NCI-H2227 (cell line): ENCODE measurements at regions not wholly inside any gene's neighbourhood (a gene's known extent, or its start where the extent isn't known, plus 50 kb on each side); places are given as distances from the start of the nearest gene placed in this dataset.

Experiments
- DNase-seq: peaks from one replicate; lab custom pipeline; 2025; ENCODE audit not compliant: unreplicated experiment; lab: John Stamatoyannopoulos, UW

DNA sequence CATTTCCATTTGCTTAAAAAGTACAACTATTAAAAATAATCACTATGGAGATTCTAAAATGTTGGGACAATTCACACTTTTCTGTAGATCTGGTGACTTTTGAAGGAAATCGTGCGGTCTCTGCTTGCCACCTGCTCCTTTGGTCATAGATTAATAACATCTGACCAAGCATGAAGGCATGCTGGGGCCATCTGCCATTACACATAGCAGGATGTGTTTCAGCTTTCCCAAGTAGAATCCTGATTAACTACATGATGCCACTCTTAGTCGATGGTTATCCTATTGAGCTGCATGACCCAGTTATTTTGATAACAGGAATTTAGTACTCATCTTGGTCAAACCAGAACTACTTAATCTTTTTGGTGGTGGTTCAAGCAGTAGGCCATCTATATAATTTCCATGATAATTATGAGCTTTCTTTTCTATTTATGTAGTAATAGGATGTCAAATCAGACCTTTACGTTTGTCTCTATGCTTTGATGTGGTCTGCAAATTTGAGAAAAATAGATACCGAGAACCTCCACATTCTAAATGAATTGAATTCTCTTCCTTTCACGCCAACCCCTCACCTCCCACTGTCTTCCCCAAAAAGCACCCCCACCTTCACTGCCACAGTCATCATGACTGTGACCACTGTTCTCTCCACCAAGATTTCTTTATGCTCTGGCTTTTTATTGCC lies 158.1 kb downstream of the DIPK2A start:
- DNase-seq, result no peak

DNA sequence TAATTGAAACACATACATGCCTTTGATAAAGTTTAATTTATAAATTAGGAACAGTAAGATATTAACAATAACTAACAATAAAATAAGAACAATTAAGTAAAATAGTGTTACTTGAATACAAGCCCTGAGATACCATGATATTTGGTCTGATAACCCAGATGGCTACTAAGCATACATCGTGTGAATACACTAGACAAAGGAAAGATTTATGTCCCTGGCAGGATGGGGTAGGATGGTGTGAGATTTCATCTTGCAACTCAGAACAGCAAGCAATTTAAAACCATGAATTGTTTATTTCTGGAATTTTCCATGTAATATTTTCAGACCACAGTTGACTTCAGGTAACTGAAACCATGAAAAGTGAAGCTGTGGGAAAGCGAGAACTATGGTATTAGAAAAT lies 169.5 kb downstream of the DIPK2A start:
- DNase-seq, result no peak

DNA sequence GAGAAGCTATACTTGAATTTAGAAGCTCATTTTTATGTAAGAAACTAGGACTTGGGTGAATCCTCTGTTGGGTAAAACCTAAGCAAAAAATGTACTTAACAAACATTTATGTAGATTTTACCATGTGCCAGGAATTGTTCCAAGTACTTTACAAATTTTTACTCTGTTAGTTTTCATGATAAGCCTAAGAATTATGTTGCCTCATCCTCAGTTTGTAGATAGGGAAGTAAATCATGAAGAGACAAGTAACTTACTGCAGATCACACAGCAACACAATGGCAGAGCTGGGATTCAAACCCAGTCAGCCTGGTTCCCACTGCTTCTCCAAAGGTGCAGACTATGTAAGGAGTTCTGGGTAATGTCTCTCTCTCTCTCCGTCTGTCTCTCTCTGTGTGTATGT lies 169.9 kb downstream of the DIPK2A start:
- DNase-seq, result no peak

DNA sequence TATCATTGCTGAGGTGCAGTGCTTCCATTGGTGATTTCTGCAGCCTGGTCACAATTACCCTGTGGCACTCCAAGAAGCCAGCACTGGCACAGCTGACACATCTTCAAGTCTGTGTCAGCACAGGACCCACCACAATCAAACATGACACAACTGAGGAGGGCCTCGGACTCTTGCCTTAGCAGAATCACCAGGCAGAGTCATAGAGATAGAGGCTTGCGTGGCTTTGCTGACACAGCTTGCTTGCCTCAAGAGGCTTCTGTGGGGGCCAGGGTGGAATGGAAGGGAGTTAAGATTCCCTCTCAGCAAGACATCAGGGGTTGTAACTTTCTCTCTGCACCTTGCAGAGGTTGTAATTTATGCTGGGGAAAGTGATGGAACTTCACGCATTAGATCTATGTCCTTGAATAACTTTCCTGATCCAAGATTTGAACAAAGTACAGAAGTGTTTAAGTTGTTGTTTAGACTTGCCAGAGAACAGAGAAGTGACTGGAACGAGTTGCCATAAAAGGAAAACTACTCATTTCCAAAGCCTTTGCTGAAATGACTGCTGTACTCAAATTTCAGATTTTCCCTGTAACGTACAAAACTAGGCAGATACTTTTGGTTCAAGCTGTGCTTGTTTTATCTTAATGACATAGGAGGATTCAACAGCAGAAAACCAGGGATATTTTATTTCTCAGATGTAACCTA lies 170.7 kb downstream of the DIPK2A start:
- no peak for DNase-seq

DNA sequence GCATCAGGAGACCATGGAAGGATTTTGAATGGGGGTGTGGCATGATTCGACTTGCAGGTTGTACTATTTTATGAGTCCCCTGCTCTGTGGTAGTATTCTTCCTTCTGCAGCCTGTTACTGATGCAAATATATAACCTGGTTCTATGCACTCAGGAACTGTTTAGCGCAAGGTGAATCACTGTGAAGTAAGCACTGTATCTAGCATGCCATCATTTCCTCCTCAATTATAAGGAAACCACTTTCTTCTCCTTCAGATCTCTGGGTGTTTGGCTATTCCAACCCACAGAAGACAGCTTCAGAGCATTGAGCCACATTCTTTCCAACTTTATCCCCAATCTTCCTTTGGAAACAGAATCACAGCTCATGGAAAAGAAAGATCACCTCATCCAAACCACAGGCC lies 176.7 kb downstream of the DIPK2A start:
- DNase-seq, result no peak

DNA sequence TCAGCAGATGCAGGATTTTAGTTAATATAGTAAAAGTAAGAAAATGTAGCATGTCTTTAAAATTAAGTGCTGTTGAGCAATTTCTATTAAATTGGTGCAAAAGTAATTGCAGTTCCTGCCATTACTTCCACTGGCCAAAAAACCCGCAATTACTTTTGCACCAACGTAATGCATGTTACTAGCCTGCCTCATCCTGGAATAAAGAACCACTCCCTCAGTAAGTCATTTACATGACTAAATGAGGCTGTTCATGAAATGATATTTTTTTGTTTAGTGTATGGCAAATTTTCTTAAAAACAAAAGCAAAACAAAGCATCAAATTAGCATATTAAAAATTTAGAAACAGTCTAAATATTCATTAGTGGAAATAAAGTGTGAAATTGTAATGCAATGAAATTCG lies 180.4 kb downstream of the DIPK2A start:
- DNase-seq, result no peak

DNA sequence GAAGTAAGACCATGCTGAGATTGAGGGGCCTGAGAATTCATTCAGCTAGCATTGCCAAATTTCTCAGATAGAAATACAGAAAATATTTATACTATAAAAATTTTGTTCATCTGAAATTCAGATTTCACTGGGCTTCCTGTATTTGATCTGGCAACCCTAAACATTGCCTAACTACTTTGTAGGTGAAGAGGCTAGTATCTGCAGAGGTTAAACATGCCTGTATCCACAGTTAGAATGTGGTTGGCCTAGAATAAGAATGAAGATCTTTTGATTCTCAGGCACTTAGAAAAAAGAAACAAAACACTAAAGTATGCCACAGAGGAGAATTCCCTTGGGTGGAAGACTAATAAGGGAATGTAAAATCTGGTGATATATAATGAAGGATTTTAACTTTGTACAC lies 189.0 kb downstream of the DIPK2A start:
- DNase-seq, result no peak

DNA sequence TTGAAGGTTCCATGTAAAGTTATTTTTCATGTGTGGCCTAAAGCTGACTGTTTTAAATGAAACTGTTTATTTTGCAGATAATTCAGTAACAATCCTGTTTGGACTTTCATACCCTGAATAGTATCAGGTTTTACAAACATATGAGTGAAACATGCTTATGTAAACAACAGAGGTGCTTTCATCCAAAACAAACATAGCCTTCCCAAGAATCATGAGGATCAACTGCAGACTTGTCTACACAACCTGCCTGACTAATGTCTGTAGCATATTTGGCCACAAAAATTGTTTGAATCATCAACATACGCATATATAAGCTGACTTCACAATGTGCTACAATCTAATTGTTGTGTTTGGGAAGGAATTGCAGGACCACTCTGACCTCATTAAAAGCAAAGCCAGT lies 190.4 kb downstream of the DIPK2A start:
- DNase-seq, result no peak

DNA sequence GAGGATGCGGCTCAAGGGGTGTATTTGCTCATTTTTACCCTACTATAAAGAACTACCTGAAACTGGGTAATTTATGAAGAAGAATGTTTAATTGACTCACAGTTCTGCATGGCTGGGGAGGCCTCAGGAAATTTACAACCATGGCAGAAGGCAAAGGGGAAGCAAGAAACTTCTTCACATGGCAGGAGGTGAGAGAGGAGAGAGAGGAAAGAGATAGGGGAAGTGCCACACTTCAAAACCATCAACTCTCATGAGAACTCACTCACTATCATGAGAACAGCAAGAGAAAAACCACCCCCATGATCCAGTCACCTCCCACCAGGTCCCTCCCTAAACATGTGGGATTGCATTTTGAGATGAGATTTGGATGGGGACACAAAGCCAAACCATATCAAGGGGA lies 192.7 kb downstream of the DIPK2A start:
- DNase-seq, result no peak

DNA sequence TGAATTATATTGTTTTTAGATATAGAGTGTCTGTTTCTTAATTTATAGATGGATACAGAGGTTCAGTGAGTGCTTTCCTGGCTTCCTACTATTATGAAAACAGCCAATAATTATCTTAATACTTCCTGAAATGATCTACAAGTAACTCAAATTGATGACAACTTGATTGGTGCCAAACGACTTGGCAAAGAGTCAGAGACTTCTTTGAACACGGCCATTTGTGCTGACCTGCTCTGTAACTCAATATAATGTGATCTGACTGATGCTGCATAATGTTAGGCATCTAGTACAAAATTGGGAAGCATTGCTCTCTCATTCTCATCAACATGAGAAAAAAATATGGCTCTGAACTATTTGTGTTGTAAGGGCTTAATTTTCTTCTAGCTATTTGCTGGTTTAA lies 193.9 kb downstream of the DIPK2A start:
- no peak for DNase-seq

DNA sequence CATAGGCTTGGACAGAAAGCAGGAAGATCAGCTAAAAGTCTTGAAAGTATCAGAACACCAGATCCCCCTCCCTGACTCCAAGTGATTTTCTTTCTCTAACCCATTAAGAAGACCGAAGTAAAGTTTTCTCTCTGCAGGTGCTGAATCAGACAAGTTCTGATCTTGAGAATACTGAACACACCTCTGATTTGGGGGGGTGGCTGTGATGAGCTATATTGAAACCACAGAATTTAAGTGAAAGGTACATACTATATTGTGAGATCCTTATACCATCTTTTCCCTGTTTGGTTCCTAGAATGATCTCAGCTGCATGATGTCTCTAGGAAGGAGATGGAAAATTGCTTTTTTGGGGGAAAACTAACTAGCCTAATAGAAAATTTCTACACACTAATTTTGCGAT lies 196.0 kb downstream of the DIPK2A start:
- no peak for DNase-seq

DNA sequence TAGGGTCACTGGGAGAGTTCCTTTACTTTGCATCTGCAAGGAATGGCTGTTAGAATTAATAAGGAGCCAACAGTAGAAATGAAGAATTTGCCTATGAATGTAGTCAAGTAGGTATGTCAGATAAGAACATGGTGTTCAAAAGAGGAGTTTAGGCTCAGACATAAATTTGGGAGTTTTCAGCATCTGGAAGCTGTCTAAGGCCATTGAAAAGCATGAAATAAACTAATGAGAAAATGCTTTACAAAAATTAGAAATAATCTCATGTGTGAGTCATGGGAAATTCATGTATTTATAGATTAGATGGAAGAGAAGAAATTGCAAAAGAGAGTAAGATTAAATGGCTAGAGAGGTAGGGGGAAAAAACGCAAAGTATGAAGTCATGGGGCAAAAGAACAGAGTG lies 201.9 kb downstream of the DIPK2A start:
- DNase-seq, result no peak

DNA sequence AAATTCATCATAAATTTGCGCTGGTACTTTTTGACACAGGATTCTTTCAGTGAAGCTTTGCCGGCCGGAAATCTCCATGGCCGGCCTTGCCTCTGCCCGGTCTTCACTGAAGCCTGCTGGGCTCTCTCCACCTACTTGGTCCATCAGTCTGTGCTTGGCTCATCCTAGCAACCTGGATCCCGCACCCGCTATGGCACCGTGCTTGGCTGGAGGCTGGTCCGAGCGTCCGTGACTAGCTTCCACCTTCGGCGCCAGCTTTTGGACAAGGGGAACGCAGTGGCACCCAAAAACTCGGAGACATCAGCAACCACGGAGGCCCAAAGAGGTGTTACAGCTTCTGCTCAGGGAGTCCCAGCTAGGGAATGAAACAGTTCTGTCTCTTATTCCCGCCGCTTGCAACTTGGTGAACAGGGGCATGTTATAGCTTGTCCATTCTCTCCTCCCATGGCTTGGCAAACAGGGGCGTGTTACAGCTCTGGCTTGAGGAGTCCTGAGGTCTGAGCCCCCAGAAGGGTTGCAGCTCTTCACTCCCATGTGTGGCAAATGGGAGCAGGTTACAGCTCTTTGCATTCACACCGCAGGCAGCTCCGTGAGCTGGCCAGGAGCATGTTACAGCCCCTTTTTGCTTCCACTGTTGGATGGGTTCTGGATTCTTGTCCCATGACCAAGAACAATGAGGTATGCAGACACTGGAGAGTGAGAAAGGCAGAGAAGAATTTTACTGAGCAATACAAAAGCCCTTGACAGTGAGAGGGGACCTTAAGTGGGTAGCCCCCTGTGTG lies 204.2 kb downstream of the DIPK2A start:
- DNase-seq, result no peak

DNA sequence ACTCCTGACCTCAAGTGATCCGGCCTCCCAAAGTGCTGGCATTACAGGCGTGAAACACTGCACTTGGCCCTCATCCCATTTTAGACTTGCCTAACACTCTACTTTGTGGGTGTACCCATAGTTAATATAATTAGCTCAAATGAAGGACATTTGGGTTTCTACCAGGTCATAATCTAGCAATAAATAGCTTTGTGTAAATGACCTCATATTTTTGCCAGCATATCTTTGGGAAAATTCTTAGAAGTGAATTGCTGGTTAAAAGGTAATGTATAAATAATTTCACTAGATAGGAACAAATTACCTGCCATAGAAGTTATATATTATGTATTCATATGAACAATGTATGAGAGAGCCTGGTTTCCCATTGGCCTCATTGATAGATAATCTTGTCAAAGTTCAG lies 206.0 kb downstream of the DIPK2A start:
- no peak for DNase-seq

DNA sequence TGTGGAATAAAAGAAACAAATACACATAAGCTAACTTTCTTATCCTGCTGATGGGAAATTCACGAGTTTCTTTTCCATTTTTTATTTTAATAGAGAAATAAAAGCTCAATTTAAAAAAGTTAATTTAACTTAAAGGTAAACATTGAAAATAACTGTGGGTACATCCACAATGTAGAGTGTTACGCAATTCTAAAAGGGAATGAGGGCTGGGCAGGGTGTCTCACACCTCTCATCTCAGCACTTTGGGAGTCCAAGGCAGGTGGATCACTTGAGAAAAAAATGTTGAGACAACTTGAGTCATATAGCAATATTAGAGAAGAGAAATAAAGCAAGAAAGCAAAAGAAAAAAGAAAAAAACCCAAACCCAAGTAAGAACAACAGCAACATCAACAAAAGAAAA lies 207.0 kb downstream of the DIPK2A start:
- no peak for DNase-seq

DNA sequence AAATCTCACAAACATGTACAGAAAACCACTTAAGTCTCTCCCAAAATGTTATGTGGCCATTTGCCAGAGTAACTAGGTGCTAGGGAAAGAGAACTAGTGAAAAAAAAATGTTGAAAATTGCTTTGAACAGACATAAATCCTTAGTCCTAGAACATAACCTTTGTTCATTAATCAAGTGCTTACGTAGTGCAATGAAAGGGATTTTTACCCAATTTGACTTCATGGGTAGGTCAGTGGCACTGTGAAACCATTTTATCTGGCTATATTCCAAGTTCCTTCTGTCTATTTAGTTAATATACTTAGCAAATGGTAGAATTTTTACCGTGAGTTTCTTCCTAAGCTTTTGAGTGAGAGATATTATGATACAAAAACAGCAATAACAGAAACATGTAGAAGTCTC lies 209.4 kb downstream of the DIPK2A start:
- no peak for DNase-seq

DNA sequence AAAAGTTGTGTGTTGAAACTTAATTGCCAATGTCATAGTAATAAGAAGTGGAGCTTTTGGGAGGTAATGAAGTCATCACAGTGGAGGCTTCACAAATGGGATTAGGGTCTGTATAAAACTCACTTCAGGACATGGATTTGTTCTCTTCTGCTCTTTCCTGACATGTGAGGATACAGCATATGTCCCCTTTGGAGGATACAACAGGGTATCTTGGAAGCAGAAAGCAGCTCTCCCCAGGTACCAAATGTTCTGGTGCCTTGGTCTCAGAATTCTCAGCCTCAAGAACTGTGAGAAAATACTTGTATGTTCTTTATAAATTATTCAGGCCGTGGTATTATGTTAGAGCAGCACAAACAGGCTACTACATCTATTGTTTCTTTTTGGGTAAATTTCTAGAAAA lies 210.9 kb downstream of the DIPK2A start:
- DNase-seq, result no peak

DNA sequence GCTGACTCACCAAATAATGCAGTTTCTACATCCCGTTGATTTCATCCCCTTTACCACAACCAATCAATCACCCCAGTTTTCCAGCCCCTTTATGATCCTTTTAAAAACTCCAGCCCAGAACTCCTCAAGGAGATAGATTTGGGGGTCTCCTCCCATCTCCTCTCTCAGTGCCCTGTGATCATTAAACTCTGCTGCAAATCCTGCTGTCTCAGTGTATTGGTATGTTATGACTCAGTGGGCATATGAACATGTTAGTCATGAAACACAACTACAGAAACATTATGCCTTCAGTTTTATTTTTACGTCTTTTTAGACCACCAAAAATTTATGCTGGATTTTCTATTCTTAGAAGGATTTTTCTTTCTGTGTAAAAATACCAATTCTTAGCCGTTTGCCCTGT lies 213.7 kb downstream of the DIPK2A start:
- no peak for DNase-seq

DNA sequence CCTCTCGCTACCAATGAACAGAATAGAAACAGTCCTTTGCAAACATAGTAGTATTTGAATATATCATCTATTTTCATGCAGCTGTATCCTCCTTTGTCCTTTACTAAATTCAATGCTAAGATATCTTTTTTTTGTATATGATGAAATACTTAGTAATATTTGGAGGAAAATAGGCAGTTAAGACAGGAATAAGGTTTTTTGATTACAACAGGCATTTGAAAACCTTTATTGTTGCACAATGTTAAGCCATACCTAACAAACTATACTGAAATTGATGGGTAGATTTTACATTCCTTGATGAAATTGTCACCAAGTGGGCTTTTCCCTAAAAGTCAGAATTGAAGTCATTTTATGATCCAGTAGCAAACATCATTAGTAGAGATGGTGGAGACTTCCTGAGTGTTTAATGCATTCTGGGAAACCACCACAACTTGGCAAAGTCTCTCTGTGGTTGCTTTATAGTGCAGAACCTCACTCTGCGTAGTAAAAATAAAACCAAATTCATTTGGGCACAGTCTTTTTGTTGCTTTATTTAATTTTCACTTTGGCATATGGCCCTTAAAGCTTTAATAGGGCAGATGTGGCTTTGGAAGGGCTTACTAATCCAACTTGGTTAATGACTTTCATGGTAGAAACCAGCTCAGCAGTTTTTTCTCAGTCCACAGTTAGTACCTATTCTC lies 216.0 kb downstream of the DIPK2A start:
- no peak for DNase-seq

DNA sequence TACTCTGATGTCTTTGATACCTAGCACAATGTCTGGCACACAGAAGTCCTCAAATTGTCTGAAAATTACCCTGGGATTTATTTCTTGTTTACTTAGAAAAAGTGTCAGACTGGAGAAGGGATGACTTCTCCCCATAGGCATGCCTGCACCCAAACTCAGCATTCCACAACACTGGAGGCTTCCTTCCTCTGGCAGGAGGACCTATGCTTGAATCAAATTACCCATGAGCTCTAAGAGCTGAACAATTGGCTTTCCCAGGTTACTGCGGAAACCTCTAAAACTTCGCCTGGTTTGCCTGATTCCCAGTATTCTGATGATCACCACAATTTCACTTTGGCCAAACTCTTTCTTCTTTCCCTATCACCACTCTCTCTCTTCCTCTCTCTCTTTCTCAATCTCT lies 217.4 kb downstream of the DIPK2A start:
- no peak for DNase-seq

DNA sequence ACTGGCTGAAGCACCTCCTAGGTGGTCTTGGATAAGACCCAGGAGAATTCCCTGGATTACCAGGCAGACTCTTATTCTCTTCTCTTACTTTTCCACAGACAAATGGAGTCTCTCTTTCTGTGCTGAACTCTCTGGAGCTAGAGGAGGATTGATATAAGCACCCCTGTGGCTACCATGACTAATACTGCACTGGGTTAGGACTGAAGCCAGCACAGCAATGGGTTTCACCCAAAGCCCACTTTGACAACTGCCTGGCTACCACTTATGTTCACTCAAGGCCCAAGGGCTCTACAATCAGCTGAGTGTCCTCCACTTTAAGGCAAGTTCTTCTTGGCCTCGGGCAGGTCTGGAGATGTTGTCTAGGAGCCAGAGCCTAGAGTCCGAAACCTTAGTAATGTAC lies 225.5 kb downstream of the DIPK2A start:
- no peak for DNase-seq

DNA sequence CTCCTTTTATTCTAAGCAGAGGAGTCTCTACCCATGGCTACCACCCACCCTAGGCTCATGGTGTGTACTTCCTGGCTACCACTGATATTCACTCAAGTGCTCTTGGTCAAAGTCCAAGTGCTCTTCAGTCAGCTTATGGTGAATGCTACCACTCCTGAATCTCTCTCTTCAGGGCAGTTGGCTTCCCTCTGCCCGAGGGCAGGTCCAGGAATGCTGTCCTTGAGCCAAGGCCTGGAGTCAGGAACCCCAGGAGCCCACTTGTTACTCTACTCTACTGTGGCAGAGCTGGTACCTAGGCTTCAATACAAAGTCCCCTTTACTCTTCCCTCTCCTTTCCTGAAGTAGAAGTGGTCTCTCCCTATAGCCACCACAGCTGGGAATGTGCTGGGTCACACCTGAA lies 226.0 kb downstream of the DIPK2A start:
- no peak for DNase-seq
